ENCODE measurements at regions not wholly inside any gene's neighbourhood (a gene's known extent, or its start where the extent isn't known, plus 50 kb on each side); places are given as distances from the start of the nearest gene placed in this dataset.

DNA sequence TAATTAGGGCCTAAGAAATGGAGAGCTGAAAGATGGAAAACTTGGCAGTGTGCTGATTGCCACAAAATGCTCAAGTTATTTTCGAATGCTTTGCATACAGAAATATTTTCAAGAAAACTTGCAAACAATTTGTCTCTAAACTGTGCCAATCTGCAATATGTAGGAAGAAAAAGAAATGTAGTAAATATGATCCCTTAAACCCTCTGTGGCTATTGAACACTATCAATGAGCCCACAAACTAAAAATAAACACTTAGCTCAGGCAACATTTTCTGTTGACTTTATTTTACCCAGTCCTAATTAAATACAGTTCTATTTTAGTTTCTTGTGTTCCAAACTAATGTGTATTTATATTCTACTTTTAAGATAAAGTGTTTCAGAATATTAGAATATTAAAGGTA is 342.1 kb downstream of the SEMA3D start:
- DNase-seq, result no peak
- TF ChIP-seq, protein P1, sequence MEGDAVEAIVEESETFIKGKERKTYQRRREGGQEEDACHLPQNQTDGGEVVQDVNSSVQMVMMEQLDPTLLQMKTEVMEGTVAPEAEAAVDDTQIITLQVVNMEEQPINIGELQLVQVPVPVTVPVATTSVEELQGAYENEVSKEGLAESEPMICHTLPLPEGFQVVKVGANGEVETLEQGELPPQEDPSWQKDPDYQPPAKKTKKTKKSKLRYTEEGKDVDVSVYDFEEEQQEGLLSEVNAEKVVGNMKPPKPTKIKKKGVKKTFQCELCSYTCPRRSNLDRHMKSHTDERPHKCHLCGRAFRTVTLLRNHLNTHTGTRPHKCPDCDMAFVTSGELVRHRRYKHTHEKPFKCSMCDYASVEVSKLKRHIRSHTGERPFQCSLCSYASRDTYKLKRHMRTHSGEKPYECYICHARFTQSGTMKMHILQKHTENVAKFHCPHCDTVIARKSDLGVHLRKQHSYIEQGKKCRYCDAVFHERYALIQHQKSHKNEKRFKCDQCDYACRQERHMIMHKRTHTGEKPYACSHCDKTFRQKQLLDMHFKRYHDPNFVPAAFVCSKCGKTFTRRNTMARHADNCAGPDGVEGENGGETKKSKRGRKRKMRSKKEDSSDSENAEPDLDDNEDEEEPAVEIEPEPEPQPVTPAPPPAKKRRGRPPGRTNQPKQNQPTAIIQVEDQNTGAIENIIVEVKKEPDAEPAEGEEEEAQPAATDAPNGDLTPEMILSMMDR (IDR thresholded peaks at IDR 0.05), result no peak
- Mint-ChIP-seq H3K27me3 (ENCODE audit: insufficient read depth) (peaks cover 1% of the 10 kb centered on the region; the same call in 1 of the 2 replicates), H3K4me3 (no peak overlapping the region), H3K9me3 (no peaks in the 10 kb centered on the region), H3K27ac (no peak overlapping the region), H3K36me3 (ENCODE audit: low read depth) (no peaks in the 10 kb centered on the region), H3K4me1 (ENCODE audit: low read depth) (peaks cover 10% of the 10 kb centered on the region)

DNA sequence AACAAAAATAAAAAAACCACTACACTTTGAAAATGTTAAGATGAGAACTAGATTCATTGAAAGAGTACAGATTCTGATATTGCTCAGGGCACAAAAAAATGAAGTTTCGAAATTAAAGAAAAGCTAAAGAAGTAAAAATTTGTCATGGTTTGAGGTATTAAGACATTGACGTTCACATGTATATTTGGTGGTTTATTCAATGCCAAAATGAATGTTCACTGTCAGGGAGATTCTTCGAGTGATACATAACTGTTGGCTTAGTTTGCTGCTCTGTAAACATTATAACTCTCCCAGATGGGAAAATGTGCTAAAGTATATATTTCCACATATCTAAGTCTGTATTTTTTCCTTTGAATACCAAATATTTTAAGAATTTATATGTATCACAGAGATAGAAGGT is 345.0 kb downstream of the SEMA3D start:
- H3K4me3 Mint-ChIP-seq, result no peak overlapping the region
- DNase-seq, result peak; percentile 10
- H3K27ac Mint-ChIP-seq, result no peak overlapping the region
- TF ChIP-seq, protein P1 (IDR thresholded peaks at IDR 0.05), result no peak
- no peaks in the 10 kb centered on the region for H3K9me3 Mint-ChIP-seq
- no peaks in the 10 kb centered on the region for H3K36me3 Mint-ChIP-seq (ENCODE audit: low read depth)
- H3K27me3 Mint-ChIP-seq (ENCODE audit: insufficient read depth), result no peaks in the 10 kb centered on the region
- peaks cover 10% of the 10 kb centered on the region for H3K4me1 Mint-ChIP-seq (ENCODE audit: low read depth)

DNA sequence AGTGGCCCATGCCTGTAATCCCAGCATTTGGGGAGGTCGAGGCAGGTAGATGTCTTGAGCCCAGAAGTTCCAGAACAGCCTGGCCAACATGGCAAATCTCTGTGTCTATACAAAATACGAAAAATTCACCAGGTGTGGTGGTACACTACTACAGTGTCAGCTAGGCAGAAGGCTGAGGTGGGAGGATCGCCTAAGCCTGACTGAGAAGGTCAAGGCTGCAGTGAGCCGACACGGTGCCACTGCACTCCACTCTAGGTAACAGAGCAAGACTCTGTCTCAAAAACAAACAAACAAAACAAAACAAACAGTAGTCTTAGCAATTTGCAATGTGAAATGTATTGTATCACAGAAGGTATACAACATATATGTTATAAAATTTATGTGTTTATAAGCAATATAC is 348.0 kb downstream of the SEMA3D start:
- TF ChIP-seq, protein P1 (IDR thresholded peaks at IDR 0.05), result no peak
- no peak overlapping the region for H3K4me3 Mint-ChIP-seq
- H3K9me3 Mint-ChIP-seq, result no peaks in the 10 kb centered on the region
- no peak for DNase-seq
- H3K4me1 Mint-ChIP-seq (ENCODE audit: low read depth), result peaks cover 10% of the 10 kb centered on the region
- H3K36me3 Mint-ChIP-seq (ENCODE audit: low read depth), result no peaks in the 10 kb centered on the region; the same call in 1 of the 2 replicates
- H3K27me3 Mint-ChIP-seq (ENCODE audit: insufficient read depth), result no peaks in the 10 kb centered on the region; the same call in 1 of the 2 replicates
- no peak overlapping the region for H3K27ac Mint-ChIP-seq

DNA sequence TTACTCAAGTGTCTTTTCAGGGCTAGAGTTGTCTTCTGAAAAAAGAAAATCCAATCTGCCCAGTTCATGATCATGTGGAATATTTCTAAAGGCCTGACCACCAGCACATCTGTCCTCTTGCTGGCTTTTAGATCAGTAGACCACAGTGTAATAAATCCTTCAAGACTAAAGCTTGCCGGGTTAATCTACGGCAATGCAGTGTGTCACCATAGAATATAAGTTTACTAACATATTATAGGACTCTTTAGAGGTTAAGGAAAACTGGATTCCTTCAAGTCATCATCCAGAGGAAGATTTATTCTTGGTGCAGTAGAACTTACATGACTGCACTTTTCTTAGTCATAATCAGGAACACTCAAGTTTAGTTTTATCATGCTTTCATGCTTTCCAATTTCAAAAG is 349.5 kb downstream of the SEMA3D start:
- TF ChIP-seq, protein P1 (IDR thresholded peaks at IDR 0.05), result no peak
- peaks cover 10% of the 10 kb centered on the region for H3K4me1 Mint-ChIP-seq (ENCODE audit: low read depth)
- H3K36me3 Mint-ChIP-seq (ENCODE audit: low read depth), result no peaks in the 10 kb centered on the region; the same call in 1 of the 2 replicates
- no peaks in the 10 kb centered on the region; the same call in 1 of the 2 replicates for H3K27me3 Mint-ChIP-seq (ENCODE audit: insufficient read depth)
- DNase-seq, result no peak
- no peak overlapping the region for H3K4me3 Mint-ChIP-seq
- no peaks in the 10 kb centered on the region for H3K9me3 Mint-ChIP-seq
- no peak overlapping the region for H3K27ac Mint-ChIP-seq

DNA sequence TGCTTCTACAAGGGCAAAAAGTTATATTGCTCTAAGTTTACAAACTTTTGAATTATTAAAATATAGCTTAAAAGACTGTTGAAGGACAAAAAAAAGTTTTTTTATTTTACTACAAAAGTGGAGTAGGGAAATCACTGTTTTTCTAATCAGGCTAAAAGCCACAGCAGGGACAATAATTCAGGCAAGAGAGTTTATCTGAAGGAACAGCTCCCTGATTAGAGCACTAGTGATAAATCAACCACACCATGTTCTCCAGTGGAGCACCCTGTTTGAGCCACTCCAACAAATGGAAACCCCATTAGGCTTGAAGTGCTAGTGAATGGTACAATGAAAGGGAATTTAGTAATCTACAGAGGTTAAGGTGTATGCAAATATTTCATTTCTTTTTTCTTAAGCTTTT is 357.1 kb downstream of the SEMA3D start:
- Mint-ChIP-seq H3K27ac (no peak overlapping the region), H3K9me3 (no peaks in the 10 kb centered on the region), H3K36me3 (ENCODE audit: low read depth) (no peaks in the 10 kb centered on the region), H3K4me1 (ENCODE audit: low read depth) (no peaks in the 10 kb centered on the region), H3K4me3 (no peak overlapping the region), H3K27me3 (ENCODE audit: insufficient read depth) (no peaks in the 10 kb centered on the region; the same call in 1 of the 2 replicates)
- DNase-seq, result no peak
- TF ChIP-seq, protein P1 (IDR thresholded peaks at IDR 0.05), result no peak

Measured in HFFc6 (cell line).